ENCODE measurements at regions not wholly inside any gene's neighbourhood (a gene's known extent, or its start where the extent isn't known, plus 50 kb on each side); places are given as distances from the start of the nearest gene placed in this dataset.

- no peaks in the 10 kb centered on the region for H3K36me3 ChIP-seq
- WGBS, 2 donors (ENCODE audit: low coverage in 1 of 2), result 44 to 46% methylated on average over 2 to 4 of the region's 4 CpGs
- H3K4me1 ChIP-seq, result no peaks in the 10 kb centered on the region
- no peak overlapping the region for H3K27ac ChIP-seq
- H3K9me3 ChIP-seq, result peaks cover 0 to 7% (median 0%) of the 10 kb centered on the region in 3 donors
- no peaks in the 10 kb centered on the region for H3K27me3 ChIP-seq
- H3K4me3 ChIP-seq, result no peak overlapping the region
- ATAC-seq, result no peak
- TF ChIP-seq EP300 (IDR thresholded peaks at IDR 0.05), result no peak
- no peak for TF ChIP-seq CTCF (IDR thresholded peaks at IDR 0.05)
- no peak for TF ChIP-seq POLR2A (IDR thresholded peaks at IDR 0.05)
- TF ChIP-seq POLR2AphosphoS5 (IDR thresholded peaks at IDR 0.05), result no peak
Measured at GRCh38 chr2:63763391-63763941, 78.2 kb upstream of the UGP2 start.

GRCh38 chr2:63764630-63765029 is 77.1 kb upstream of the UGP2 start:
- Histone ChIP-seq H3K4me3 (no peak overlapping the region), H3K9me3 (peaks cover 0 to 7% (median 0%) of the 10 kb centered on the region in 3 donors), H3K27me3 (no peaks in the 10 kb centered on the region), H3K36me3 (no peaks in the 10 kb centered on the region), H3K27ac (no peak overlapping the region), H3K4me1 (no peaks in the 10 kb centered on the region)
- ATAC-seq, result no peak
- TF ChIP-seq POLR2AphosphoS5 (IDR thresholded peaks at IDR 0.05), result no peak
- no peak for TF ChIP-seq POLR2A (IDR thresholded peaks at IDR 0.05)
- TF ChIP-seq CTCF (IDR thresholded peaks at IDR 0.05), result no peak
- no peak for TF ChIP-seq EP300 (IDR thresholded peaks at IDR 0.05)
- WGBS, 2 donors (ENCODE audit: low coverage in 1 of 2), result 20 to 35% methylated on average over 1 to 2 of the region's 2 CpGs

- ATAC-seq, result no peak
- no peaks in the 10 kb centered on the region for H3K36me3 ChIP-seq
- no peak overlapping the region for H3K4me3 ChIP-seq
- no peaks in the 10 kb centered on the region for H3K27me3 ChIP-seq
- no peaks in the 10 kb centered on the region for H3K4me1 ChIP-seq
- H3K9me3 ChIP-seq, result peaks cover 0 to 7% (median 0%) of the 10 kb centered on the region in 3 donors
- TF ChIP-seq POLR2AphosphoS5 (IDR thresholded peaks at IDR 0.05), result no peak
- TF ChIP-seq CTCF (IDR thresholded peaks at IDR 0.05), result no peak
- no peak for TF ChIP-seq EP300 (IDR thresholded peaks at IDR 0.05)
- TF ChIP-seq POLR2A (IDR thresholded peaks at IDR 0.05), result no peak
- no peak overlapping the region for H3K27ac ChIP-seq
- WGBS, 2 donors (ENCODE audit: low coverage in 1 of 2), result 58 to 75% methylated on average over 2 of the region's 2 CpGs
Measured at GRCh38 chr2:63765117-63765516, 76.6 kb upstream of the UGP2 start.

- Histone ChIP-seq H3K27ac (no peak overlapping the region), H3K4me1 (no peaks in the 10 kb centered on the region), H3K27me3 (no peaks in the 10 kb centered on the region), H3K9me3 (peaks cover 0 to 7% (median 0%) of the 10 kb centered on the region in 3 donors), H3K36me3 (no peaks in the 10 kb centered on the region), H3K4me3 (no peak overlapping the region)
- no peak for TF ChIP-seq POLR2A (IDR thresholded peaks at IDR 0.05)
- no peak for TF ChIP-seq POLR2AphosphoS5 (IDR thresholded peaks at IDR 0.05)
- TF ChIP-seq CTCF (IDR thresholded peaks at IDR 0.05), result no peak
- TF ChIP-seq EP300 (IDR thresholded peaks at IDR 0.05), result no peak
- no peak for ATAC-seq
- WGBS, 2 donors (ENCODE audit: low coverage in 1 of 2), result 91 to 100% methylated on average over 1 of the region's 1 CpG
Measured at GRCh38 chr2:63767307-63767706, 74.4 kb upstream of the UGP2 start.

- H3K9me3 ChIP-seq, result peaks cover 0 to 7% (median 0%) of the 10 kb centered on the region in 3 donors
- TF ChIP-seq POLR2AphosphoS5 (IDR thresholded peaks at IDR 0.05) (no peak), CTCF (IDR thresholded peaks at IDR 0.05) (no peak), EP300 (IDR thresholded peaks at IDR 0.05) (no peak), POLR2A (IDR thresholded peaks at IDR 0.05) (no peak)
- no peaks in the 10 kb centered on the region for H3K27me3 ChIP-seq
- H3K36me3 ChIP-seq, result no peaks in the 10 kb centered on the region
- no peak for ATAC-seq
- H3K27ac ChIP-seq, result no peak overlapping the region
- no peaks in the 10 kb centered on the region for H3K4me1 ChIP-seq
- H3K4me3 ChIP-seq, result no peak overlapping the region
Measured at GRCh38 chr2:63768051-63768450, 73.6 kb upstream of the UGP2 start.

All from gastroesophageal sphincter (tissue), 4 donors.